B cell (primary cell): ENCODE measurements at regions not wholly inside any gene's neighbourhood (a gene's known extent, or its start where the extent isn't known, plus 50 kb on each side); places are given as distances from the start of the nearest gene placed in this dataset.

Experiments used
- CTCF ChIP-seq: fragments of 200-600 bp; IDR thresholded peaks from one replicate; pipeline ENCODE4 v1.8.0; 2022; ENCODE audit warnings: antibody characterized with exemption, mild to moderate bottlenecking
- EZH2 ChIP-seq: IDR thresholded peaks from 2 replicates; pipeline ENCODE4 v1.6.1; 2012; ENCODE audit warnings: borderline replicate concordance, low read depth, mild to moderate bottlenecking, moderate library complexity, low read length; ENCODE audit not compliant: insufficient read depth, poor library complexity, severe bottlenecking

DNA sequence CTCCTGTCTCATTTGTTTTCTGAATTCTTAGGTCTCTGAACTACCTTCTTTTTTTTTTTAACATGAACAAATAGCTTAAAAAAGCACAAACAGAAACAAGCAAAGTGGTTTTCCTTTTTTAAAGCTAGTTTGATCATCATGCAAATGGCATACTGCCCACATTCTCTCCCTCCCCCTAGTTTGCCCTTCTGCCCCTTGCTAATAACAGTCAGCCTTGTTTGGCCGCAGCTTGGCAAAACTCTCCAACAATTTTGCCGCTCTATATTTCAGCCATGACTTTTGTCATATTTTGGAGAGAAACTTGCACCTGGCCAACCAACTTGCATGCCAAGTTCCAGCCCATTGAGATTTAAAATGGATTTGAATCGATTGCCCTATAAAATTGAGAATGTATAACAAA, 666.0 kb upstream of the NR2F2 start:
- TF ChIP-seq CTCF, result no peak
- TF ChIP-seq EZH2, result no peak
